ENCODE measurements at regions not wholly inside any gene's neighbourhood (a gene's known extent, or its start where the extent isn't known, plus 50 kb on each side); places are given as distances from the start of the nearest gene placed in this dataset.

DNA sequence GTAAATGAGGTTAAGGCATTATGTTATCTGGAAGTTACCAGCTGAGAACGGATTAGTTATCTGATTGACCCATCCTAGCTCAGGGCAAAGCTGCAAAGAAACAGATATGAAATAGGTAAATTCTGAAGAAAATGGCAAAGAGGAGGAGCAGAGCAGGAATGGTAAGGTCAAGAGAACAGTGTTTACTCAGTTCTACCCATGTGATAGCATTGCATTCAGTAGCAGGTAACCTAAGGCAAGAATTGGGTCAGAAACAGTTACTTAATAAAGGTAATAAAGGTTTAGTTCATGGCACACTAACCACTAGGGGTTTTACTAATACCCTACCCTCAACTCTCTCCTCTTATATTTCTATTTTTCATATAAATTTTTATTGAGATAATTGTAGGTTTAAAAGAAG, 224.8 kb downstream of the ASCL1 start:
- TF ChIP-seq, protein P1, sequence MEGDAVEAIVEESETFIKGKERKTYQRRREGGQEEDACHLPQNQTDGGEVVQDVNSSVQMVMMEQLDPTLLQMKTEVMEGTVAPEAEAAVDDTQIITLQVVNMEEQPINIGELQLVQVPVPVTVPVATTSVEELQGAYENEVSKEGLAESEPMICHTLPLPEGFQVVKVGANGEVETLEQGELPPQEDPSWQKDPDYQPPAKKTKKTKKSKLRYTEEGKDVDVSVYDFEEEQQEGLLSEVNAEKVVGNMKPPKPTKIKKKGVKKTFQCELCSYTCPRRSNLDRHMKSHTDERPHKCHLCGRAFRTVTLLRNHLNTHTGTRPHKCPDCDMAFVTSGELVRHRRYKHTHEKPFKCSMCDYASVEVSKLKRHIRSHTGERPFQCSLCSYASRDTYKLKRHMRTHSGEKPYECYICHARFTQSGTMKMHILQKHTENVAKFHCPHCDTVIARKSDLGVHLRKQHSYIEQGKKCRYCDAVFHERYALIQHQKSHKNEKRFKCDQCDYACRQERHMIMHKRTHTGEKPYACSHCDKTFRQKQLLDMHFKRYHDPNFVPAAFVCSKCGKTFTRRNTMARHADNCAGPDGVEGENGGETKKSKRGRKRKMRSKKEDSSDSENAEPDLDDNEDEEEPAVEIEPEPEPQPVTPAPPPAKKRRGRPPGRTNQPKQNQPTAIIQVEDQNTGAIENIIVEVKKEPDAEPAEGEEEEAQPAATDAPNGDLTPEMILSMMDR (IDR thresholded peaks at IDR 0.05; ENCODE audit: control extremely low read depth in 1 of 3, insufficient read depth in 1 of 3, low read depth in 1 of 3, low read length in 3 of 3): no peak
- TF ChIP-seq JUN (IDR thresholded peaks at IDR 0.05; ENCODE audit: low read depth, low read length) (no peak), ASH2L (IDR thresholded peaks at IDR 0.05; ENCODE audit: low read length) (no peak), HDAC6 (IDR thresholded peaks at IDR 0.05; ENCODE audit: low read depth, low read length) (no peak), POLR2A (IDR thresholded peaks at IDR 0.05; ENCODE audit: control extremely low read depth in 1 of 2, low read depth in 2 of 2, low read length in 2 of 2) (no peak), GABPA (IDR thresholded peaks at IDR 0.05; ENCODE audit: borderline replicate concordance, insufficient read depth, low read length) (no peak), CREB1 (IDR thresholded peaks at IDR 0.05) (no peak), USF2 (IDR thresholded peaks at IDR 0.05; ENCODE audit: low read length) (no peak)
